ENCODE measurements at regions not wholly inside any gene's neighbourhood (a gene's known extent, or its start where the extent isn't known, plus 50 kb on each side); places are given as distances from the start of the nearest gene placed in this dataset.

- TF ChIP-seq CTCF (IDR thresholded peaks at IDR 0.05; ENCODE audit: insufficient read depth, low read length, poor library complexity, severe bottlenecking) (no peak), EZH2phosphoT487 (conservative IDR thresholded peaks at IDR 0.05; ENCODE audit: low read length) (no peak)
Observed at GRCh38 chr20:60215816-60216730, 257.9 kb downstream of the CDH26 start.
